NCI-H2227 (cell line): ENCODE measurements at regions not wholly inside any gene's neighbourhood (a gene's known extent, or its start where the extent isn't known, plus 50 kb on each side); places are given as distances from the start of the nearest gene placed in this dataset.

Source experiments
- DNase-seq: peaks from one replicate; lab custom pipeline; 2025; ENCODE audit not compliant: unreplicated experiment; lab: John Stamatoyannopoulos, UW

DNA sequence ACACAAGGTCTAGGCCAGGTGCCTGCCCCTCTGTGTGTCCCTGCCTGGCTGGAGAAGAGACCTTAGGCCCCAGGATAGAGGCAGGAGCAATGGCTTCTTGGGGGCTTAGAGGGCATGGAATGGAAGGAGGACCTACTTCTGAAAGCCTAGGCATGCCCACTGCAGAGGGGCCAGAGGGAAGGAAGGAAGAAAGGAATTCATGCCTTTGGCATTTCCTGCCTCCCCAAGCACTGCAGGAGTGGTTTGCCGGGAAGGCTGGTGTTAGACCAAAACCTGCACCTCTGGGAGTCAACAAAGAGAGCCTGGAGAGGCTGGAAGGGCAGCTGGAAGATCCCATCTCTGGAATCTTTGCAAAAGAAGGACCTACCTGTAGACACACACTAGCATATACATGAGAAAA is 50.7 kb upstream of the KCNE2 start:
- DNase-seq: no peak
